ENCODE measurements at regions not wholly inside any gene's neighbourhood (a gene's known extent, or its start where the extent isn't known, plus 50 kb on each side); places are given as distances from the start of the nearest gene placed in this dataset.

DNA sequence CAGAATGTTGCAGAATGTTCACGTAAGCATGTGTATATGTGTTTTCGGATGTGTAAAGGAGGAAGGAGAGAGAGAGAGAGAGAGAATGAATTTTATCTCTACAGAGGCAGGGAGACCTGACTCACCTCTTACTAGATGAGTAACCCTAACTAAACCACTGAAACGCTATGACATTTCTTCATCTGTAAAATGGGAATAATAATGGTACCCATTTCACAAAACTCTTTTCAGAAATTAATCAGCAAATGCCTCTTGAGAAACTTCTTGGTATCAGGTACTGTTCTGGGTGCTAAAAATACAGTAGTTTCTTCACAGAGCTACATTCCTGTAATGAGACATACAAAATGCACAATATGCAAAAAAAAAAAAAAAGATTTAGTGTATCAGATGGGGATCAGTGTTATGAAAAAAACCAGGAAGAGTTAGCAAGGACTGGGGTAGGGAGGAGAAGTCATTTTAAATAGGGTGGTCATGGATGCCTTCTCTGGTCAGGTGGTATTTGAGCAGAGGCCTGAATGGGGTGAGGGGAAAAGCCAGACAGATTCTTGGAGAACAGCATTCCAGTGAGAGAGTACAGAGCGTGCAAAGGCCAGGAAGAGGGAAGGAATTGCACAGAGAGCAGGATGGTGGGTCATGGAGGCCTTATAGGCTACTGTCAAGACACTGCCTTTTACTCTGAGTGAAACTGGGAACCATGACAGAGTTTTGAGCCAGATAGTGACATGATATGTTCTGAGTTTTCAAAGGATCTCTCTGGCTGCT is 84.9 kb upstream of the SPANXB1 start:
- no peak for TF ChIP-seq EP300 (IDR thresholded peaks at IDR 0.05; ENCODE audit: borderline replicate concordance)
- no peak for TF ChIP-seq TAF1 (IDR thresholded peaks at IDR 0.05; ENCODE audit: low read depth)
- TF ChIP-seq, protein P1, sequence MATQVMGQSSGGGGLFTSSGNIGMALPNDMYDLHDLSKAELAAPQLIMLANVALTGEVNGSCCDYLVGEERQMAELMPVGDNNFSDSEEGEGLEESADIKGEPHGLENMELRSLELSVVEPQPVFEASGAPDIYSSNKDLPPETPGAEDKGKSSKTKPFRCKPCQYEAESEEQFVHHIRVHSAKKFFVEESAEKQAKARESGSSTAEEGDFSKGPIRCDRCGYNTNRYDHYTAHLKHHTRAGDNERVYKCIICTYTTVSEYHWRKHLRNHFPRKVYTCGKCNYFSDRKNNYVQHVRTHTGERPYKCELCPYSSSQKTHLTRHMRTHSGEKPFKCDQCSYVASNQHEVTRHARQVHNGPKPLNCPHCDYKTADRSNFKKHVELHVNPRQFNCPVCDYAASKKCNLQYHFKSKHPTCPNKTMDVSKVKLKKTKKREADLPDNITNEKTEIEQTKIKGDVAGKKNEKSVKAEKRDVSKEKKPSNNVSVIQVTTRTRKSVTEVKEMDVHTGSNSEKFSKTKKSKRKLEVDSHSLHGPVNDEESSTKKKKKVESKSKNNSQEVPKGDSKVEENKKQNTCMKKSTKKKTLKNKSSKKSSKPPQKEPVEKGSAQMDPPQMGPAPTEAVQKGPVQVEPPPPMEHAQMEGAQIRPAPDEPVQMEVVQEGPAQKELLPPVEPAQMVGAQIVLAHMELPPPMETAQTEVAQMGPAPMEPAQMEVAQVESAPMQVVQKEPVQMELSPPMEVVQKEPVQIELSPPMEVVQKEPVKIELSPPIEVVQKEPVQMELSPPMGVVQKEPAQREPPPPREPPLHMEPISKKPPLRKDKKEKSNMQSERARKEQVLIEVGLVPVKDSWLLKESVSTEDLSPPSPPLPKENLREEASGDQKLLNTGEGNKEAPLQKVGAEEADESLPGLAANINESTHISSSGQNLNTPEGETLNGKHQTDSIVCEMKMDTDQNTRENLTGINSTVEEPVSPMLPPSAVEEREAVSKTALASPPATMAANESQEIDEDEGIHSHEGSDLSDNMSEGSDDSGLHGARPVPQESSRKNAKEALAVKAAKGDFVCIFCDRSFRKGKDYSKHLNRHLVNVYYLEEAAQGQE (IDR thresholded peaks at IDR 0.05; ENCODE audit: low read depth), result no peak
- no peak for TF ChIP-seq RAD21 (IDR thresholded peaks at IDR 0.05; ENCODE audit: low read depth)
- TF ChIP-seq EGR1 (IDR thresholded peaks at IDR 0.05), result no peak
- TF ChIP-seq, protein P2, sequence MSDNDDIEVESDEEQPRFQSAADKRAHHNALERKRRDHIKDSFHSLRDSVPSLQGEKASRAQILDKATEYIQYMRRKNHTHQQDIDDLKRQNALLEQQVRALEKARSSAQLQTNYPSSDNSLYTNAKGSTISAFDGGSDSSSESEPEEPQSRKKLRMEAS (IDR thresholded peaks at IDR 0.05), result no peak
- no peak for TF ChIP-seq YY1 (IDR thresholded peaks at IDR 0.05; ENCODE audit: low read depth)
- no peak for TF ChIP-seq CREB1 (IDR thresholded peaks at IDR 0.05; ENCODE audit: low read depth)

All from Ishikawa (cell line).